ENCODE measurements at regions not wholly inside any gene's neighbourhood (a gene's known extent, or its start where the extent isn't known, plus 50 kb on each side); places are given as distances from the start of the nearest gene placed in this dataset.

GRCh38 chr5:99955962-99956361, 579.2 kb upstream of the FAM174A start:
- H3K27me3 ChIP-seq (ENCODE audit: control insufficient read depth in 3 of 3, insufficient read depth in 3 of 3, low read length in 2 of 3) = no peaks in the 10 kb centered on the region
- H3K36me3 ChIP-seq (ENCODE audit: control insufficient read depth in 4 of 4, insufficient read depth in 4 of 4, low read length in 4 of 4) = no peaks in the 10 kb centered on the region
- ATAC-seq (ENCODE audit: insufficient read depth, low FRiP score) = no peak
- no peak for TF ChIP-seq CTCF (IDR thresholded peaks at IDR 0.05; ENCODE audit: control extremely low read depth, extremely low read depth)
- DNase-seq = no peak
- H3K9ac ChIP-seq (ENCODE audit: insufficient read depth in 1 of 2, low read length in 2 of 2) = no peak overlapping the region
- H3K4me3 ChIP-seq = no peak overlapping the region
- no peaks in the 10 kb centered on the region for H3K4me1 ChIP-seq (ENCODE audit: control insufficient read depth in 5 of 5, insufficient read depth in 5 of 5, low read length in 5 of 5)
- no peak overlapping the region for H3K27ac ChIP-seq (ENCODE audit: low read depth in 1 of 2, low read length in 1 of 2)
- 86 to 87% methylated on average over 8 of the region's 8 CpGs for WGBS, 2 donors
- H3K9me3 ChIP-seq (ENCODE audit: control insufficient read depth in 4 of 4, insufficient read depth in 3 of 4, low read length in 3 of 4) = peaks cover 0 to under 1% (median 0%) of the 10 kb centered on the region in 4 donors

GRCh38 chr5:99955006-99955405, 580.2 kb upstream of the FAM174A start:
- no peak for TF ChIP-seq CTCF (IDR thresholded peaks at IDR 0.05; ENCODE audit: control extremely low read depth, extremely low read depth)
- Histone ChIP-seq H3K4me3 (no peak overlapping the region), H3K9me3 (ENCODE audit: control insufficient read depth in 4 of 4, insufficient read depth in 3 of 4, low read length in 3 of 4) (peaks cover 0 to 4% (median 0%) of the 10 kb centered on the region in 4 donors), H3K9ac (ENCODE audit: insufficient read depth in 1 of 2, low read length in 2 of 2) (no peak overlapping the region), H3K27ac (ENCODE audit: low read depth in 1 of 2, low read length in 1 of 2) (no peak overlapping the region), H3K4me1 (ENCODE audit: control insufficient read depth in 5 of 5, insufficient read depth in 5 of 5, low read length in 5 of 5) (no peaks in the 10 kb centered on the region), H3K36me3 (ENCODE audit: control insufficient read depth in 4 of 4, insufficient read depth in 4 of 4, low read length in 4 of 4) (no peaks in the 10 kb centered on the region), H3K27me3 (ENCODE audit: control insufficient read depth in 3 of 3, insufficient read depth in 3 of 3, low read length in 2 of 3) (no peaks in the 10 kb centered on the region)
- 92 to 97% methylated on average over 10 of the region's 10 CpGs for WGBS, 2 donors
- ATAC-seq (ENCODE audit: insufficient read depth, low FRiP score) (no peak), DNase-seq (no peak)

DNA sequence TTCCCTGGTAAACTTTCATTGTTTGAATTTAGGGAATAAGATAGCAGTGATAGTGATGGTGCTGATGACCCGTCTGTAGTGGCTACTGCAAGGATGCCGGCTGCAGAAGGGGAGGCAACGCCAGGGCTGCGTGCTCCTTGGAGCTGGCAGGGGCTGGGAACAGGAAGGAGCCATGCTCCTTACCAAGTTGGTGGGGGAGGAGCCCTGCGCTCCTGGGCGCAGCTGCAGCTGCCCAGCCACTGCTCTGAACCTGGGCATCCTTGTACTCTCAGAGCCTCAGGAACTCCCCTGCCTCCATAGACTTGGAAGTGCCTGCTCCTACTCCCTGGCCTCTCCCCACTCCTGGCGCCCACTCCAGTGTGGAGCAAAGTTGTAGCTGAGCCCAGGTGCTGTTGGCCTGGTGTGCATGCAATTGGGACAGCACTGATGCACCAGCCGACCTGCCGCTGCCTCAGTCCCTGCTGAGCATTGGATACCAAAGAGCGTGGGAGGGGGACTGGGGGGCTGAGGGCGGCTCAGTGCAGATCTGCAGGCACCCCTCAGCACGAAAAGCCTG, 585.1 kb upstream of the FAM174A start:
- Histone ChIP-seq H3K9me3 (ENCODE audit: control insufficient read depth in 4 of 4, insufficient read depth in 3 of 4, low read length in 3 of 4) (peaks cover 0 to 4% (median 0%) of the 10 kb centered on the region in 4 donors), H3K9ac (ENCODE audit: insufficient read depth in 1 of 2, low read length in 2 of 2) (no peak overlapping the region), H3K4me3 (no peak overlapping the region), H3K27ac (ENCODE audit: low read depth in 1 of 2, low read length in 1 of 2) (no peak overlapping the region), H3K36me3 (ENCODE audit: control insufficient read depth in 4 of 4, insufficient read depth in 4 of 4, low read length in 4 of 4) (no peaks in the 10 kb centered on the region), H3K4me1 (ENCODE audit: control insufficient read depth in 5 of 5, insufficient read depth in 5 of 5, low read length in 5 of 5) (no peaks in the 10 kb centered on the region), H3K27me3 (ENCODE audit: control insufficient read depth in 3 of 3, insufficient read depth in 3 of 3, low read length in 2 of 3) (no peaks in the 10 kb centered on the region)
- no peak for DNase-seq
- no peak for ATAC-seq (ENCODE audit: insufficient read depth, low FRiP score)
- TF ChIP-seq CTCF (IDR thresholded peaks at IDR 0.05; ENCODE audit: control extremely low read depth, extremely low read depth) = no peak
- 88 to 93% methylated on average over 12 of the region's 12 CpGs for WGBS, 2 donors

GRCh38 chr5:99949361-99949760, 585.8 kb upstream of the FAM174A start:
- Histone ChIP-seq H3K4me1 (ENCODE audit: control insufficient read depth in 5 of 5, insufficient read depth in 5 of 5, low read length in 5 of 5) (no peaks in the 10 kb centered on the region), H3K9ac (ENCODE audit: insufficient read depth in 1 of 2, low read length in 2 of 2) (no peak overlapping the region), H3K36me3 (ENCODE audit: control insufficient read depth in 4 of 4, insufficient read depth in 4 of 4, low read length in 4 of 4) (no peaks in the 10 kb centered on the region), H3K9me3 (ENCODE audit: control insufficient read depth in 4 of 4, insufficient read depth in 3 of 4, low read length in 3 of 4) (peaks cover 0 to 4% (median 0%) of the 10 kb centered on the region in 4 donors), H3K4me3 (no peak overlapping the region), H3K27me3 (ENCODE audit: control insufficient read depth in 3 of 3, insufficient read depth in 3 of 3, low read length in 2 of 3) (no peaks in the 10 kb centered on the region), H3K27ac (ENCODE audit: low read depth in 1 of 2, low read length in 1 of 2) (no peak overlapping the region)
- no peak for ATAC-seq (ENCODE audit: insufficient read depth, low FRiP score)
- WGBS, 2 donors = 91 to 93% methylated on average over 5 of the region's 5 CpGs
- no peak for DNase-seq
- no peak for TF ChIP-seq CTCF (IDR thresholded peaks at IDR 0.05; ENCODE audit: control extremely low read depth, extremely low read depth)

Data from lung (tissue), 11 donors.